CMK (cell line): ENCODE measurements at regions not wholly inside any gene's neighbourhood (a gene's known extent, or its start where the extent isn't known, plus 50 kb on each side); places are given as distances from the start of the nearest gene placed in this dataset.

Experiments used
- DNase-seq: peaks from one replicate; pipeline ENCODE4 v3.0.0-alpha.2; 2010; ENCODE audit warnings: low read depth

- DNase-seq: no peak
Measured at GRCh38 chr15:85976986-85977385, 102.7 kb upstream of the AGBL1 start.

DNA sequence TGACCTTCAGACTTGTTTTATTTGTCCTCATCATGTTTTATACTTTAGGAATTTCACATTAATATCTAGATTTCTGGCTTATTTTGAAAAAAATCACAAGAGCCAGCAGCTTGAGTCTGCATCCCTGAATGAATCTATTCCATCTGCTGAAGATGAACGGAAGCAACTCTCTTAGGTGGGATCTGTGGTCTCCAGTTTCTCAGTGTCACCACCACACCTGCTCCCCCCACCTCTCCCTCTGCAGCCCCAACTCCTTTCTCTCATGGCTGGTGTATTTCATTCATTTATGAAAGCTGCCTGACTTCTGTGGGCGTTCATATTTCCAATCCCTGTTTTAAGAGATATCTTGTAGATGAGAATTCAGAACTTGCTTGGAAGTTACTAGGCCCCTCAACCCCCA lies 102.1 kb upstream of the AGBL1 start:
- DNase-seq: no peak

GRCh38 chr15:85979929-85980328 lies 99.7 kb upstream of the AGBL1 start:
- no peak for DNase-seq

DNA sequence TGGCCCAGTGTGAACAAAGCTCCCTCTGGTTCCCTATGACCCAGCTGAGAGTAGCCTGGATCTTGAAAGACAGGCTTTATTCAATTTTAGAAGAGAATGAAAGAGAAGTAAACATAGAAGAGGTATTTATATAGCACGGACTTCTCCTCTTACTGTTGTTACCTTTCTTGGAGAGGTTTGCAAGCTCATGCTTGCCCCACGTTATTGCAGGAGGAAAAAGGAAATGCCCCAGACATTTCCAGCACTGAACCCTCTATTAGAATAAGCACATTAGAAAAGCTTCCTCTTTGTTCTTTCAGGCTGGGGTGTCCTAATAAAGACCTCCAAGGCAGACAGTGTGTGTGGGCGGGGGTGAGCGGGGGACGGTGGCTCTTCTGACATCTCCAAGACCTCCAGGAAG lies 98.7 kb upstream of the AGBL1 start:
- no peak for DNase-seq

GRCh38 chr15:85984241-85984640 lies 95.4 kb upstream of the AGBL1 start:
- DNase-seq: no peak

DNA sequence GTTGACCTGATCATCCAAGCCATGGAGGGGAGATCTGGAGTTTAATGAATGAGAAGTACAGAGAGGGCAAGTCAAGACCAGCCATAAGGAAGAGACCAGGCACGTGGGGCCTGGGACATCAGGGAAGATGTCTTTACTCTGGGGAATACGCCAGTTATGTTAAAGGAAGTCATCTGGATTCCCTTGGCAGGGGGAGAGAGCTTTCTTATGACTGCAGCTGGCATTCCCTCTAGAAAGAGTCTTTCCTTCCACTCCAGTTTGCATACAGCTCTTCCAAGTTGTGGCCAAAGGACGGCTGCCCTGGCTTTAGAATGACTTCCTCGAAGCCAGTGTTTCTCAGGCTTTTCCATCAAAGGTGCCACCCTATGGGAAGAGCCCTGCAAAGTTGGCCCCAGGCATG lies 93.6 kb upstream of the AGBL1 start:
- no peak for DNase-seq

- no peak for DNase-seq
Measured at GRCh38 chr15:85986741-85987140, 92.9 kb upstream of the AGBL1 start.

- peak; percentile 0 for DNase-seq
Measured at GRCh38 chr15:85988741-85989140, 90.9 kb upstream of the AGBL1 start.

- no peak for DNase-seq
Measured at GRCh38 chr15:85992224-85992623, 87.4 kb upstream of the AGBL1 start.

DNA sequence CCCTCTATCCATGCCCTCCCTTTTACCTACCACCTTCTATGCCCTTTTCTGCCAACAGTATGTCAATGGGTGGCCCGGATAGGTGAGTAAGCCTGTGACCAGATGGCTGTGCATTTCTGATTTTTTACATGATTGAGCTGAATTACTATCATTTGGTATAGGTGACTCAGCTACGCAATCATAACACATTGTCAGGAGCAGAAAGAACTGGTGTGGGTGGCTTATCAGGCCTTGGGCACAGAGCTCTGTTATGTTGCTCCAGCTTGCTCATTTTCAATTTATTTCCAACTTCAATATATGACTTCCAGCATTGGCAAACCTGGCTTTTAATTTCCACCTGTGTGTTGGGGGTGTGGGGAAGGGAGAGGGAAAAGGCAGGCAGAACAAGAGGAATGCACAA lies 86.6 kb upstream of the AGBL1 start:
- DNase-seq: no peak

- DNase-seq: no peak
Measured at GRCh38 chr15:85997618-85998017, 82.1 kb upstream of the AGBL1 start.

GRCh38 chr15:85999658-86000057 lies 80.0 kb upstream of the AGBL1 start:
- DNase-seq: no peak

DNA sequence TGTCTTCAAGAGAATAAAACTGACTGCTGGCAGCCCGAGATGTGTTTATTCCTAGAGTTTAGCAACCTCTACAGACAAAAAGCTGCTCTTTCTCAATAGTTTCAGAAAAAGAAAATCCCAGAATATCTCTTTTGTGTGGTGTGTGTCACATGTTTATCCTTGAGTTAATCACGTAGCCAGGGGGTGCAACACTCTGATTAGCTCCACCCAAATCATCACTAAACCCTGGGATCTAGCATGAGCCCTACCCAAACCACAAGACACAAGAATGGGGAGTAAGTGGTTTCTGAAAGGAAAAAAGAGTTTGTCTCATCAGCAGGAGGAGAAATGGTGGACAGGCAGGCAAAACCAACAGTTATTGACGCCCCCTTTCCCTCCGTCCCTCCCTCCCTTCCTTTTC lies 78.5 kb upstream of the AGBL1 start:
- DNase-seq: no peak

GRCh38 chr15:86002444-86002843 lies 77.2 kb upstream of the AGBL1 start:
- no peak for DNase-seq

DNA sequence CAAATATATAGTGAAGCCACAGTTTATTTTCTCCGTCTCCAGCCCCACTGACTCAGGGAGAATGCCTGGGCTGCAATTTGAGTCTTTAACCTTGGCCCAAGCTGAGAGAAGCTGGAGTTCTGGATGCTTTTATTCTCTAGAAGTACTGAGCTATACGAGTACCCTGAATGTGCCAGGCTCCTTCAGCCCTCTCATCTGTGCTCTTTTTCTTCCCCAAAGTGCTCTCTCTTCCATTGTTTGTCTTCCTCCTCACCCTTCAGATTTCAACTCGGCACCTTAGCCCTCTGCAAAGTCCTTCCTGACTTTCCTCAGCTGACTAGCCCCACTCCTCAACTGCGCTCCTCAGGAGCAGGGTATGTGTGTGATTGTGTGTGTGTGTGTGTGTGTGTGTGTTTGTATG lies 75.6 kb upstream of the AGBL1 start:
- no peak for DNase-seq

GRCh38 chr15:86006546-86006945 lies 73.1 kb upstream of the AGBL1 start:
- no peak for DNase-seq

DNA sequence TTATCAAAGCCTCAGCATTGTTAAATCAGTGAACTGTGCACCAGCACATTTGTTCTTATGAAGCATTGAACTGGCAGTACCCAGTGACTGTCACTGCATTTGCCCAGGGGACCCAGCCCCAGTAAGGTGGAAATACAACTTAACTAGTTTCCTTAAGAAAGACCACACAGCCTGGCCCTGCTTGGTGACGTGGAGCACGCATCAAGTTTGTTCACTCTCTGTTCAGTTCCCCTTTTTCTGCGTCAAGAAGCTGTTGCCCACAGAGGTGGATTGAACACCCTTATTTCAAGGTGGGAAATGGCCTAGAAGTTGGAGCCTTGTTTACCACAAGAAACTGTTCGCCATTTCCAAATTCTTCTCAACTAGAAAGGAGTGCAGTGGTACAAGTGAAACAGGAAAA lies 69.9 kb upstream of the AGBL1 start:
- no peak for DNase-seq

- DNase-seq: no peak
Measured at GRCh38 chr15:86010398-86010797, 69.3 kb upstream of the AGBL1 start.

DNA sequence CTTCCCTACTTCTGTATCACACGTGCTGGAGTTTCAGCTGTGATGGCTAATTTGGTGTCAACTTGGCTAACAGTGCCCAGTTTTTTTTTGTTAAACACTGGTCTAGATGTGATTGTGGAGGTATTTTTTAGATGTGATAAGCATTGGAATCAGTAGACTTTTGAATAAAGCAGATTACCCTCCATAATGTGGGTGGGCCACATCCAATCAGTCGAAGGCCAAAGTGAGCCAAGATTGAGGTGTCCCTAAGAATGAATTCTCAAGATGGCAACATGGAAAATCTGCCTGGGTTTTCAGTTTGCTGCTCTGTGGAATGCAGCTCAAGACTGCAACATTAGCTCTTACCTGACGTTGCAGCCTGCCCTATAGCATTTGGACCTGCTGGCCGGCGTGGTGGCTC lies 68.8 kb upstream of the AGBL1 start:
- no peak for DNase-seq

- DNase-seq: no peak
Measured at GRCh38 chr15:86014016-86014415, 65.7 kb upstream of the AGBL1 start.

- DNase-seq: no peak
Measured at GRCh38 chr15:86016750-86017149, 62.9 kb upstream of the AGBL1 start.

GRCh38 chr15:86018679-86019078 lies 61.0 kb upstream of the AGBL1 start:
- no peak for DNase-seq

- DNase-seq: no peak
Measured at GRCh38 chr15:86021281-86022264, 58.1 kb upstream of the AGBL1 start.

- no peak for DNase-seq
Measured at GRCh38 chr15:86028961-86029360, 50.7 kb upstream of the AGBL1 start.
